ENCODE measurements at regions not wholly inside any gene's neighbourhood (a gene's known extent, or its start where the extent isn't known, plus 50 kb on each side); places are given as distances from the start of the nearest gene placed in this dataset.

- Histone ChIP-seq H2AFZ (ENCODE audit: low read length) (no peak overlapping the region), H3K4me2 (ENCODE audit: low read depth, low read length) (no peak overlapping the region), H3K36me3 (replicated peaks in 1 of 2; ENCODE audit: control insufficient read depth in 1 of 2, insufficient read depth in 2 of 2, low read length in 2 of 2) (no peaks in the 10 kb centered on the region), H3K79me2 (ENCODE audit: insufficient read depth, low read length) (no peaks in the 10 kb centered on the region), H3K4me3 (replicated peaks in 1 of 3; ENCODE audit: insufficient read depth in 1 of 3, low read depth in 2 of 3, low read length in 3 of 3) (no peak overlapping the region), H3K4me1 (ENCODE audit: insufficient read depth, low read length) (no peaks in the 10 kb centered on the region), H3K9ac (ENCODE audit: insufficient read depth, low read depth, low read length) (no peak overlapping the region), H3K27ac (ENCODE audit: extremely low read length, insufficient read depth, low read length) (no peak overlapping the region), H4K20me1 (ENCODE audit: insufficient read depth, low read length) (no peaks in the 10 kb centered on the region), H3K27me3 (ENCODE audit: control insufficient read depth in 1 of 2, insufficient read depth in 2 of 2, low read length in 2 of 2) (no peaks in the 10 kb centered on the region), H3K9me3 (ENCODE audit: low read length) (no peaks in the 10 kb centered on the region)
- DNase-seq (ENCODE audit: low spot score) (no peak), ATAC-seq (no peak), FAIRE-seq (no peak)
- no TSS peak for BruUV-seq (replicated peaks)
- intact Hi-C loops (cut with micrococcal nuclease; ENCODE audit: unreplicated experiment): no loop called here
- POLR2A ChIA-PET: no interaction called here
- WGBS (ENCODE audit: low lambda C conversion rate): 47% methylated on average over 4 of the region's 4 CpGs
- CTCF ChIA-PET (ENCODE audit: low intra/inter-chr PET ratio, low total read pairs): no interaction called here
- in situ Hi-C loops (cut with HindIII; ENCODE audit: extremely low pct_ligation_motif_present, low pct_unique_long_range_greater_than_20kb): no loop called here
- TF ChIP-seq CCAR2 (optimal IDR thresholded peaks at IDR 0.05; ENCODE audit: low read depth, low read length) (no peak), TARDBP (CRISPR knock-in tag; IDR thresholded peaks at IDR 0.05) (no peak), SOX13 (IDR thresholded peaks at IDR 0.05) (no peak), SOX13 (CRISPR knock-in tag; conservative IDR thresholded peaks at IDR 0.05 in 1 of 2, IDR thresholded peaks at IDR 0.05 in 1 of 2) (no peak), ZNF674 (CRISPR knock-in tag; IDR thresholded peaks at IDR 0.05; ENCODE audit: low read depth) (no peak), ZNF484 (CRISPR knock-in tag; IDR thresholded peaks at IDR 0.05; ENCODE audit: borderline replicate concordance, low read depth) (no peak), PCBP1 (IDR thresholded peaks at IDR 0.05; ENCODE audit: borderline replicate concordance, low read depth, low read length) (no peak), ZGPAT (CRISPR knock-in tag; IDR thresholded peaks at IDR 0.05) (no peak), ZNF224 (CRISPR knock-in tag; IDR thresholded peaks at IDR 0.05) (no peak), ZZZ3 (CRISPR knock-in tag; IDR thresholded peaks at IDR 0.05; ENCODE audit: borderline replicate concordance) (no peak), ZNF3 (CRISPR knock-in tag; IDR thresholded peaks at IDR 0.05) (no peak), HNRNPL (IDR thresholded peaks at IDR 0.05; ENCODE audit: low read depth, low read length) (no peak), PRMT3 (CRISPR knock-in tag; IDR thresholded peaks at IDR 0.05; ENCODE audit: borderline replicate concordance, low read depth) (no peak), KLF11 (CRISPR knock-in tag; IDR thresholded peaks at IDR 0.05) (no peak), PATZ1 (CRISPR knock-in tag; IDR thresholded peaks at IDR 0.05) (no peak), XBP1 (CRISPR knock-in tag; IDR thresholded peaks at IDR 0.05) (no peak), ZFP36L1 (CRISPR knock-in tag; IDR thresholded peaks at IDR 0.05) (no peak), BCL3 (CRISPR knock-in tag; IDR thresholded peaks at IDR 0.05) (no peak), ZNF34 (CRISPR knock-in tag; IDR thresholded peaks at IDR 0.05; ENCODE audit: borderline replicate concordance) (no peak), IRX3 (CRISPR knock-in tag; IDR thresholded peaks at IDR 0.05; ENCODE audit: borderline replicate concordance, low read depth) (no peak)
Measured at GRCh38 chr12:4151362-4152121, 122.0 kb upstream of the CCND2 start.
